ENCODE measurements at regions not wholly inside any gene's neighbourhood (a gene's known extent, or its start where the extent isn't known, plus 50 kb on each side); places are given as distances from the start of the nearest gene placed in this dataset.
"Not testable (repeated sequence)": the region's sequence is repeated elsewhere in the genome, so short reads cannot be mapped to it uniquely, and the experiment has no call there.

DNA sequence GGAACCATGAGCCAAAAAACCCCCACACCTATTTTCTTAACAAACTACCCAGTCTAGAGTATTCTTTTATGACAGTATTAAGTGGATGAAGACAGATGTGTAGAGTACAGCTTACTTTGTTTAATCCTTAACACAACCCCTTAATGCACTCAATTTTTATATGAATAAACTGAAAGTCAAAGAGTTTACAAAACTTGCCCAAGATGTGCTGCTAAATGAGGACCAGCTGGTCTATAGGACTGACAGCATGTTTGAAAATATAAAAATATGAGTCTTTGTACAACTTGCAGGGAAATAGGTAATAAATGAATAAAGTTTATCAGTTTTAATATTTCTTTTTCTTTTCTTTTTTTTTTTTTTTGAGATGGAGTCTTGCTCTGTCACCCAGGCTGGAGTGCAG is 102.3 kb downstream of the ZFY start:
- H3K4me3 ChIP-seq (replicated peaks; ENCODE audit: low read depth, low read length) = no peak overlapping the region
- no peak for TF ChIP-seq CTCF (IDR thresholded peaks at IDR 0.05; ENCODE audit: low read length, missing control alignments)
- no peak for DNase-seq (ENCODE audit: low read depth)

DNA sequence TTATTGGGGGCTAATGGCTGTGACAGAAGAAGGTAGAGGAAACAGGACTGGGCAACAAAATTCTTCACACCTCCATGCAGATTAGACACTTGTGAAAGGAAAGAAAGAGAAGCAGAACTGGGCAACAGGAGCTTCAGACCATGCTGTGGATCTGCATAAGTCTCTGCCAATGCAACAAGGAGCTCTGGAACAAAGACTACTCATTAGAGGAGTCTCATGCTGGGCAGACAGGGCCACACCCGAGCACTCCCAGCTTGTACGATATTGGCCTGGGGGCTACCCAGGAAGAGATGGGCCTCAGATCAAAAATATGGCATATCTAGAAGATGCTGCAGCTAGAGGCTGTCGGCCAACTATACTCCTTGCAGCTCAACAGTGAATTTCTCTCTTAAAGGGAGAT is 105.2 kb downstream of the ZFY start:
- no peak overlapping the region for H3K4me3 ChIP-seq (replicated peaks; ENCODE audit: low read depth, low read length)
- no peak for TF ChIP-seq CTCF (IDR thresholded peaks at IDR 0.05; ENCODE audit: low read length, missing control alignments)
- no peak for DNase-seq (ENCODE audit: low read depth)

DNA sequence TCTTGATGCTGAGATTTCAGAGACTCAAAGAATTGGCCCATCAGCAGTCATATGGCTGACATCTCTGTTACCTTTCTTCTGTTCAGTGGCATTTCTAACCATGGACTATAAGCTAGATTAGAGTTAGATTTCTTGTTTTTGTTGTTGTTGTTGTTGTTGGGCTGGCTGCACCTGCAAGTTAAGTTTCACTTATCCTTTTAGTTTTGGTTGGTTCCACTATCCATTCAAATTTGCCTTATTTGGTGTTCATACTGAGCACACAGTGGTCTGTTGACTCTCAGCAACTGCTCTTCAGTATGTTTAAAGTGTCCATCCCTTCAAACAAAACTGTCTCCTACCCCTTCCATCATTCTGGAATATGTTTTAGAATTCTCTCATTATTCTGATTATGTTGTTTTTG is 106.8 kb downstream of the ZFY start:
- no peak overlapping the region for H3K4me3 ChIP-seq (replicated peaks; ENCODE audit: low read depth, low read length)
- TF ChIP-seq CTCF (IDR thresholded peaks at IDR 0.05; ENCODE audit: low read length, missing control alignments) = no peak
- DNase-seq (ENCODE audit: low read depth) = no peak

DNA sequence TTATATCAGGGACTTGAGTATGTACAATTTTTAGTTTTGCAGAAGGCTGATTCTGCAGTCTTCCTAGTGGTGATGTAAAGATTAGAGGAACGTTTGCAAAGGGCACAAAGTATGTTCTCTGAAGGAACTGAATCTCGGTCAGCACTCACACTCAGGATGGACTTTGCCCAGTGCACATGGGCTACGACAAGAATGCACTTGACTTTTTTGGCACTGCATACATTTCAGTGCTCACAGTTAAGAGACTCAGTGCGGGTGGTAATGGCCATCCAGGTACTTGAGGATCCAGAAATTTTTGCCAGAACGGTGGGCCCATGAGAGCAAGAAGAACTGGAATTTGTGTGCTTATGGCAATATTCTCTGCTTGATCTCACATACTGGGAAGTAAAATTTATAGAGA is 107.7 kb downstream of the ZFY start:
- no peak for TF ChIP-seq CTCF (IDR thresholded peaks at IDR 0.05; ENCODE audit: low read length, missing control alignments)
- no peak overlapping the region for H3K4me3 ChIP-seq (replicated peaks; ENCODE audit: low read depth, low read length)
- no peak for DNase-seq (ENCODE audit: low read depth)

- no peak for DNase-seq (ENCODE audit: low read depth)
- no peak for TF ChIP-seq CTCF (IDR thresholded peaks at IDR 0.05; ENCODE audit: low read length, missing control alignments)
- H3K4me3 ChIP-seq (replicated peaks; ENCODE audit: low read depth, low read length) = no peak overlapping the region
Observed at GRCh38 chrY:3045048-3045447, 109.9 kb downstream of the ZFY start.

- not testable (repeated sequence) for H3K4me3 ChIP-seq (replicated peaks; ENCODE audit: low read depth, low read length); DNase-seq (ENCODE audit: low read depth)
Observed at GRCh38 chrY:3055496-3055895, 120.3 kb downstream of the ZFY start.

- not testable (repeated sequence) for DNase-seq (ENCODE audit: low read depth); H3K4me3 ChIP-seq (replicated peaks; ENCODE audit: low read depth, low read length)
Observed at GRCh38 chrY:3058342-3058741, 123.2 kb downstream of the ZFY start.

GRCh38 chrY:3060671-3061070 is 125.5 kb downstream of the ZFY start:
- H3K4me3 ChIP-seq (replicated peaks; ENCODE audit: low read depth, low read length); DNase-seq (ENCODE audit: low read depth): not testable (repeated sequence)

DNA sequence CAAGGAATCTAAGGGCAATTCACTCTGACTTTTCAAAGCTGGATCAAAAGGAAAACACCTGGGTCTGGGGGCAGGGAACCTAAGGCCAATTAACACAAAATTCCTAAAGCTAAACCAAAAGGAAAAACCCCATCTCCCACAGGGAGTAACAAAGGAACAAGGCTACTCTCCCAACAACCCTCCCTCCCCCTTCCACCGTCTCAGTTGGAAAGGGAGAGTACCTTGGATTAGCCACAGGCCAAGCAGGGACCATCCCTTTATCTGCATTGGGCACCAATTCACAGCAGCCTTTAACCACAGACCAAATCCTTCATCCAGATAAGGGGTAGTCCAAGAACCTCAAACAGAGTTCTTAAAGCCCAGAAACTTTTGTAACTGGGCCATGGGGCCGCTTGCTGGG is 153.0 kb downstream of the ZFY start:
- not testable (repeated sequence) for DNase-seq (ENCODE audit: low read depth)

GRCh38 chrY:3108674-3109073 is 173.5 kb downstream of the ZFY start:
- not testable (repeated sequence) for H3K4me3 ChIP-seq (replicated peaks; ENCODE audit: low read depth, low read length); DNase-seq (ENCODE audit: low read depth)

More for the DNA sequence above, 153.0 kb downstream of the ZFY start:
- not testable (repeated sequence) for H3K4me3 ChIP-seq (replicated peaks; ENCODE audit: low read depth, low read length)

DNA sequence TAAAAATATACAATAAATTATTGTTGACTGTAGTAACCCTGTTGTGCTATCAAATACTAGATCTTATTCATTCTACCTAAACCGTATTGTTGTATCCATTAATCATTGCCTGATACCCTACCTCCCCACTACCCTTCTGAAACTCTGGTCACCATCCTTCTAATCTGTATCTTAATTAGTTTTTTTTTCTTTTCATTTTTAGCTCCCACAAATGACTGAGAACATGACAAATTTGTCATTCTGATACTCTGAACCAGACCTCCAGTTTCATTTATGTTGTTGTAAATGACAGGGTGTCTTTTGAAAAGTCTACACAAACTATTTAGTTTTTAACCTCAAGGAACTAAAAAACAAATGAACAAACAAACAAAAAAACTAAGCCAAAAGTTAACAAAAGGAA is 185.1 kb downstream of the ZFY start:
- not testable (repeated sequence) for H3K4me3 ChIP-seq (replicated peaks; ENCODE audit: low read depth, low read length); DNase-seq (ENCODE audit: low read depth)

DNA sequence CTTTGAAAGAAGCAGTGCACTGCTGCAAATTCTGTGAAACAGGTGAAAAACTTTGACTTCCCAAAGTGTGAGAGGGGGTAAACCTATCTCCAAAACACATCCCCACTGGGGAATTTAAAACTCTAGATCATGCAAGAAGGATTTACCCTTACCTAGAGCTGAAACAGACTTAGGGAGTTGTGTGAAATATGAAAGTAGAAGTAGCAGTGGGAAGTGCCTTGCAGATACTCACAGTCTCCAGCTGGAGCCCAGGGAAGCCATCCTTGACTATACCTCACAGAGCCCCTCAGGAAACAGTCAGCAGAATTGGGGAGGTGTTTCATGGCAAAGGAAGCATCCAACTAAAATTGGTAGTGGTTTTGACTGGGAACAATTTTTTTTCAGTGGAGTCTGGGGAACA is 185.5 kb downstream of the ZFY start:
- H3K4me3 ChIP-seq (replicated peaks; ENCODE audit: low read depth, low read length); DNase-seq (ENCODE audit: low read depth): not testable (repeated sequence)

DNA sequence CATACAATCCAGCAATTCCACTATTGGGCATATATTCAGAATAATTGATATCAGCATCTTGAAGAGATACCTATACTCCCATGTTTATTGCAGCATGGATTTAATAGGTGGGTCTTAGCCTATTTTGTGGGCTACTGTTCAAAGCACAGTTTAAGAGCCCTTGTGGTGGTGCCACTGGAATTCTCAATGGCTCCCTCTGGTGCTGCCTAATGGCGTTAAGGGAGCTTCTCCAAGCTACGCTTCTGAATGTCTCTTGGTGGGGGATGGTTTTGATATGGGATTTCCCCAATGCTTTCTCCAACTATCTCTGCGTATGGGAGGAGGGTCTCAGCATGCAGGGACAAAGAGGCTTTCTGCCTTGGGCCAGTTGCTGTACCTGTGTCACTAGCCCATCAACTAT is 188.3 kb downstream of the ZFY start:
- H3K4me3 ChIP-seq (replicated peaks; ENCODE audit: low read depth, low read length); DNase-seq (ENCODE audit: low read depth): not testable (repeated sequence)

DNA sequence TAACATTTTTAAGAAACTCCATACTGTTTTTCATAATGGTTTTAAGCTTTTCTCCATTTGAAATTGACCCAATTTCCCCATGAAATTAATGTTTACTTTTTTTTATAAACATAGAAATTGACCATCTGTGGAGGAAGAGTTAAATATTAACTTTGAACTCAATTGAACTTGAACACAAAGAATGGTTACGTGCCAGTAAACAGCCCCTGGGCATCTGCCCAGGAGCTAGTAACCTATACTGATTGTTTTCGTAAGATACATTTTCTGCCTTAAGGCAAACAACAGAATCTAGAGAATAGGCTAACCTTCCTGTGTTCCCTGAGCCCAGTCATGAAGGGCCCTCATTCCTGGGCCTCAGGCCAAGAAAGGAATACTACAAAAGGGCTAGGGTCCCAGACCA is 235.9 kb downstream of the ZFY start:
- DNase-seq (ENCODE audit: low read depth); H3K4me3 ChIP-seq (replicated peaks; ENCODE audit: low read depth, low read length): not testable (repeated sequence)

Data from fibroblast of pulmonary artery (primary cell).